IPS-15b (cell line): ENCODE measurements at regions not wholly inside any gene's neighbourhood (a gene's known extent, or its start where the extent isn't known, plus 50 kb on each side); places are given as distances from the start of the nearest gene placed in this dataset.

Source experiments
- H3K27me3 ChIP-seq: one replicate; pipeline ENCODE4 v1.6.1; 2013; ENCODE audit warnings: low read length; ENCODE audit not compliant: control insufficient read depth, insufficient read depth
- H3K36me3 ChIP-seq: one replicate; pipeline ENCODE4 v1.6.1; 2013; ENCODE audit warnings: low read length; ENCODE audit not compliant: control insufficient read depth, insufficient read depth
- H3K4me1 ChIP-seq: one replicate; pipeline ENCODE4 v1.6.1; 2013; ENCODE audit warnings: mild to moderate bottlenecking, low read length; ENCODE audit not compliant: control insufficient read depth, insufficient read depth
- H3K4me3 ChIP-seq: one replicate; pipeline ENCODE4 v1.5.1; 2013; ENCODE audit warnings: low read depth, low read length
- H3K9ac ChIP-seq: one replicate; pipeline ENCODE4 v1.6.1; 2013; ENCODE audit warnings: low read depth, mild to moderate bottlenecking, low read length
- H3K9me3 ChIP-seq: one replicate; pipeline ENCODE4 v1.6.1; 2013; ENCODE audit warnings: mild to moderate bottlenecking, low read length; ENCODE audit not compliant: control insufficient read depth, insufficient read depth

DNA sequence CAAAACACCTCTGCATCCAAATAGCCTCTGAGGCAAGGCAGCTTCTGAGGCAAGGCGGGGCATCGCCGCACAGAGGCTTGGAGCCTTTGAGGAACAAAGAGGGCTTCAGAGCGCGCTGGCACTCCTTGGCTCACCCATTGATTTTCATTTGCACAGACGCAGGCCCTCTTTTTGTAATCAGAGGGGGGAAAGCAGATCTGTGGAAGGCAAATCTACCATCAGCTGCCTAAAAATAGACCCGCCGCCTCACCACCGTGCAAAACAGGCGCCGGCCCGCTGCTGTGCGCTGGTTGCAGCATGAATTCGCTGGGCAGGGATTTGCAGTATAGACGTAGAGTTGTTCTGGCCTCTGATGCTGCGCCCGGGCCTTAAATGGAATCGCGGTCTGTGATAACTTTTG, 69.9 kb upstream of the STMND1 start:
- Histone ChIP-seq H3K9me3 (no peaks in the 10 kb centered on the region), H3K36me3 (no peaks in the 10 kb centered on the region), H3K4me1 (no peaks in the 10 kb centered on the region), H3K4me3 (no peak overlapping the region), H3K9ac (no peak overlapping the region), H3K27me3 (no peaks in the 10 kb centered on the region)

- H3K9ac ChIP-seq: no peak overlapping the region
- no peaks in the 10 kb centered on the region for H3K36me3 ChIP-seq
- no peaks in the 10 kb centered on the region for H3K27me3 ChIP-seq
- no peaks in the 10 kb centered on the region for H3K4me1 ChIP-seq
- H3K4me3 ChIP-seq: no peak overlapping the region
- no peaks in the 10 kb centered on the region for H3K9me3 ChIP-seq
These were observed 74.4 kb upstream of the STMND1 start for GRCh38 chr6:17027441-17027840.

GRCh38 chr6:17022604-17023003, 79.2 kb upstream of the STMND1 start:
- Histone ChIP-seq H3K36me3 (no peaks in the 10 kb centered on the region), H3K27me3 (no peaks in the 10 kb centered on the region), H3K9ac (no peak overlapping the region), H3K9me3 (no peaks in the 10 kb centered on the region), H3K4me1 (peaks cover 2% of the 10 kb centered on the region), H3K4me3 (no peak overlapping the region)

GRCh38 chr6:17021539-17021889, 80.3 kb upstream of the STMND1 start:
- Histone ChIP-seq H3K4me3 (no peak overlapping the region), H3K9ac (no peak overlapping the region), H3K4me1 (peaks cover 2% of the 10 kb centered on the region), H3K9me3 (no peaks in the 10 kb centered on the region), H3K27me3 (no peaks in the 10 kb centered on the region), H3K36me3 (no peaks in the 10 kb centered on the region)

DNA sequence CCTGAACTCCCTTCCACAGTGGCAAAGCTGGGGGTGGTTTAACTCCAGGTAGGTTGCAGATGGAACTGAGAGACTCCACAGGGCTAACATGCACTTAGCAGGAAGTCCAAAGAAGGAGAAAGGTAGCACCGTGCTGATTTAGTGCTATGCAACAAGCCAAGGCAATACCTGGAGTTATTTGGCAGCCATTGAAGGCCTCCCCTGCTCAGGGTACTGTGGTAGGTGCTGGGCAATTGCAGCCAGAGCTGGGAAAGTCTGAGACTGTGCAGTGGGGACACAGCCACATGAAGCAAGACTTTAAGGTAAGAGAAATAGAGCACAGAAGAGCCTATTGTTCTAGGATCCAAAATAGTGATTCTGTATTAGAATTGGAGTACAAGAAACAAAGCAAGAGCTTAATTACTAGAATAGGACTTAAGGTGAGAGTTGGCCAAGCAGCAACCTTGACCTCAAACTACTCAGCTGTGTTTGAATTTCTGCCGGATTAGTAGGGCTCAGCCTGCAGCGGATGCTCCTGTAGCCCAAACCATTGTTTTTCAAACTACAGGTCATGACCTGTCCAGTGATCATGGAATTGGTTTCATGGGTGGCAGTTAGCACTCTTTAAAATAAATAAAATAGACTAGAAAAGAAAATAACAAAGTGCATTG, 80.8 kb upstream of the STMND1 start:
- no peak overlapping the region for H3K9ac ChIP-seq
- no peaks in the 10 kb centered on the region for H3K27me3 ChIP-seq
- H3K36me3 ChIP-seq: no peaks in the 10 kb centered on the region
- no peaks in the 10 kb centered on the region for H3K9me3 ChIP-seq
- H3K4me3 ChIP-seq: no peak overlapping the region
- H3K4me1 ChIP-seq: peaks cover 2% of the 10 kb centered on the region

- H3K9me3 ChIP-seq: no peaks in the 10 kb centered on the region
- no peak overlapping the region for H3K4me3 ChIP-seq
- no peak overlapping the region for H3K9ac ChIP-seq
- peaks cover 2% of the 10 kb centered on the region for H3K4me1 ChIP-seq
- H3K36me3 ChIP-seq: no peaks in the 10 kb centered on the region
- H3K27me3 ChIP-seq: no peaks in the 10 kb centered on the region
These were observed 83.4 kb upstream of the STMND1 start for GRCh38 chr6:17018425-17018824.

DNA sequence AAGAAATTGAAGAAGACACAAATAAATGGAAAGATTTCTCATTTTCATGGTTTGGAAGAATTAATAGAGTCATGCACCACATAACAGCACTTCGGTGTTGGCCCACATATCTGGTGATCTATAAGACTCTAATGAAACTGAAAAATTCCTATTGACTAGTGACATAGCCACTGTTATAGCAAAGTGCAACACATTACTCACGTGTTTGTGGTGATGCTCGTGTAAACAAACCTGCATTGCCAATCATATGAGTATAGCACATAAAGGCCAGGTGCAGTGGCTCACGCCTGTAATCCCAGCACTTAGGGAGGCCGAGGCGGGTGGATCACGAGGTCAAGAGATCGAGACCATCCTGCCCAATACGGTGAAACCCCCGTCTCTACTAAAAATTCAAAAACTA, 84.4 kb upstream of the STMND1 start:
- no peak overlapping the region for H3K4me3 ChIP-seq
- no peak overlapping the region for H3K9ac ChIP-seq
- H3K36me3 ChIP-seq: no peaks in the 10 kb centered on the region
- peaks cover 6% of the 10 kb centered on the region for H3K4me1 ChIP-seq
- no peaks in the 10 kb centered on the region for H3K9me3 ChIP-seq
- H3K27me3 ChIP-seq: no peaks in the 10 kb centered on the region

GRCh38 chr6:17015551-17016381, 86.1 kb upstream of the STMND1 start:
- H3K4me3 ChIP-seq: peak overlapping the region; percentile 40
- H3K27me3 ChIP-seq: no peaks in the 10 kb centered on the region
- no peak overlapping the region for H3K9ac ChIP-seq
- H3K4me1 ChIP-seq: peaks cover 8% of the 10 kb centered on the region
- no peaks in the 10 kb centered on the region for H3K9me3 ChIP-seq
- no peaks in the 10 kb centered on the region for H3K36me3 ChIP-seq

GRCh38 chr6:17015144-17015543, 86.7 kb upstream of the STMND1 start:
- no peaks in the 10 kb centered on the region for H3K36me3 ChIP-seq
- no peak overlapping the region for H3K9ac ChIP-seq
- no peaks in the 10 kb centered on the region for H3K27me3 ChIP-seq
- no peaks in the 10 kb centered on the region for H3K9me3 ChIP-seq
- H3K4me3 ChIP-seq: no peak overlapping the region
- peaks cover 7% of the 10 kb centered on the region for H3K4me1 ChIP-seq

- Histone ChIP-seq H3K9me3 (no peaks in the 10 kb centered on the region), H3K36me3 (no peaks in the 10 kb centered on the region), H3K9ac (no peak overlapping the region), H3K27me3 (no peaks in the 10 kb centered on the region), H3K4me3 (no peak overlapping the region), H3K4me1 (peaks cover 7% of the 10 kb centered on the region)
These were observed 88.1 kb upstream of the STMND1 start for GRCh38 chr6:17013701-17014100.

GRCh38 chr6:17012421-17013225, 89.2 kb upstream of the STMND1 start:
- peaks cover 7% of the 10 kb centered on the region for H3K4me1 ChIP-seq
- no peaks in the 10 kb centered on the region for H3K9me3 ChIP-seq
- no peak overlapping the region for H3K4me3 ChIP-seq
- H3K9ac ChIP-seq: no peak overlapping the region
- H3K27me3 ChIP-seq: no peaks in the 10 kb centered on the region
- H3K36me3 ChIP-seq: no peaks in the 10 kb centered on the region
